CD4-positive, alpha-beta memory T cell (primary cell): ENCODE measurements at regions not wholly inside any gene's neighbourhood (a gene's known extent, or its start where the extent isn't known, plus 50 kb on each side); places are given as distances from the start of the nearest gene placed in this dataset. TPM values are rescaled to one million over a fixed set of nuclear protein-coding genes. Genes with fewer than 3 reads are reported as not detected.

Experiments
- CTCF ChIA-PET: fragments of 350-600 bp; sonication (Branson Sonifier 250); formaldehyde crosslinking; loops from one replicate; lab custom pipeline; 2021; ENCODE audit warnings: inconsistent platforms; ENCODE audit not compliant: partially characterized antibody; lab: Charles Lee
- POLR2A ChIA-PET: fragments of 350-600 bp; sonication (Branson Sonifier 250); formaldehyde crosslinking; loops from one replicate; lab custom pipeline; 2021; ENCODE audit not compliant: partially characterized antibody; lab: Charles Lee
- DNase-seq, 5 donors: peaks; one replicate each; pipeline versions ENCODE4 v3.0.0 to v3.0.0-alpha.2; 2020 to 2022; ENCODE audit warnings: mixed read lengths in 1 of 5
- H3K27ac ChIP-seq: one replicate; pipeline ENCODE4 v1.7.0; 2013; ENCODE audit warnings: low read depth, low read length
- H3K27me3 ChIP-seq: 2 replicates; pipeline ENCODE4 v1.7.0; 2013; ENCODE audit warnings: mild to moderate bottlenecking, low read length, moderate library complexity; ENCODE audit not compliant: insufficient read depth
- H3K36me3 ChIP-seq: 2 replicates; pipeline ENCODE4 v1.7.0; 2013; ENCODE audit warnings: mild to moderate bottlenecking, low read length, moderate library complexity; ENCODE audit not compliant: insufficient read depth
- H3K4me1 ChIP-seq: 2 replicates; pipeline ENCODE4 v1.7.0; 2013; ENCODE audit warnings: mild to moderate bottlenecking, low read length, moderate library complexity; ENCODE audit not compliant: insufficient read depth
- H3K4me3 ChIP-seq, 2 donors: one replicate each; pipeline ENCODE4 v1.7.0; 2013; ENCODE audit warnings: low read length in 2 of 2, mild to moderate bottlenecking in 1 of 2
- H3K9me3 ChIP-seq, 2 donors: one replicate each; pipeline ENCODE4 v1.7.0; 2013; ENCODE audit warnings: low read length in 2 of 2, control low read depth in 1 of 2; ENCODE audit not compliant: control insufficient read depth in 1 of 2
- H3K27ac Mint-ChIP-seq, 7 donors: one replicate each; pipeline ENCODE4 v1.8.0; 2020 to 2021; ENCODE audit warnings: mixed read lengths in 7 of 7, mild to moderate bottlenecking in 6 of 7, inconsistent platforms in 3 of 7, moderate library complexity in 3 of 7
- H3K27me3 Mint-ChIP-seq, 2 donors: one replicate each; pipeline ENCODE4 v1.8.0; 2020 to 2021; ENCODE audit warnings: mixed read lengths in 2 of 2
- H3K36me3 Mint-ChIP-seq, 2 donors: one replicate each; pipeline ENCODE4 v1.8.0; 2020 to 2021; ENCODE audit warnings: mixed read lengths in 2 of 2, inconsistent platforms in 1 of 2, mild to moderate bottlenecking in 1 of 2
- H3K4me1 Mint-ChIP-seq, 4 donors: one replicate each; pipeline ENCODE4 v1.8.0; 2020 to 2021; ENCODE audit warnings: mixed read lengths in 4 of 4, mild to moderate bottlenecking in 1 of 4
- H3K4me3 Mint-ChIP-seq, 8 donors: one replicate each; pipeline ENCODE4 v1.8.0; 2020 to 2021; ENCODE audit warnings: mixed read lengths in 8 of 8, mild to moderate bottlenecking in 7 of 8, moderate library complexity in 6 of 8, inconsistent platforms in 3 of 8
- H3K9me3 Mint-ChIP-seq, 8 donors: one replicate each; pipeline ENCODE4 v1.8.0; 2020 to 2021; ENCODE audit warnings: mixed read lengths in 8 of 8, mild to moderate bottlenecking in 5 of 8, inconsistent platforms in 3 of 8, moderate library complexity in 1 of 8
- intact Hi-C: fragments of 100-400 bp; cut with micrococcal nuclease; formaldehyde crosslinking; loops from one replicate; pipeline ENCODE4 v1.15.1; 2023
- microRNA-seq: library from miRNA; unstranded; fragments of <30 nt; microRNA quantifications from one replicate; pipeline ENCODE4 v1.2.0, GENCODE V29; 2021; ENCODE audit warnings: borderline replicate concordance, borderline number of aligned reads, borderline microRNAs expressed, mixed read lengths

GRCh38 chr16:77137045-77137444 is 53.9 kb upstream of the MON1B start:
- no peaks in the 10 kb centered on the region for H3K9me3 Mint-ChIP-seq
- no peaks in the 10 kb centered on the region for H3K4me1 Mint-ChIP-seq
- Histone ChIP-seq H3K27ac (no peak overlapping the region), H3K9me3 (no peaks in the 10 kb centered on the region), H3K4me1 (no peaks in the 10 kb centered on the region), H3K27me3 (no peaks in the 10 kb centered on the region), H3K36me3 (no peaks in the 10 kb centered on the region), H3K4me3 (no peak overlapping the region)
- DNase-seq = no peak
- H3K27ac Mint-ChIP-seq = no peak overlapping the region
- CTCF ChIA-PET = no interaction called here
- H3K4me3 Mint-ChIP-seq = no peak overlapping the region
- intact Hi-C loops = no loop called here
- peaks cover 3 to 4% of the 10 kb centered on the region in 2 donors for H3K27me3 Mint-ChIP-seq
- no peaks in the 10 kb centered on the region for H3K36me3 Mint-ChIP-seq
- POLR2A ChIA-PET = no interaction called here

Small RNA genes in the stretch of these regions (microRNA-seq; reads per million reads assigned to microRNA genes)
- gene MIR4719 = not detected
